Breast epithelium (tissue), 4 donors: ENCODE measurements at regions not wholly inside any gene's neighbourhood (a gene's known extent, or its start where the extent isn't known, plus 50 kb on each side); places are given as distances from the start of the nearest gene placed in this dataset.

Experiments used
- DNase-seq, 2 donors: peaks; one replicate each; pipeline ENCODE4 v3.0.0-alpha.2; 2019; ENCODE audit warnings: low spot score in 2 of 2
- H3K27ac ChIP-seq, 2 donors: fragments of 200-600 bp; sonication (generic) in 1 of 2; one replicate each; pipeline ENCODE4 v1.5.1; 2016 to 2019; ENCODE audit warnings: mild to moderate bottlenecking in 1 of 2
- H3K27me3 ChIP-seq, 2 donors: fragments of 200-600 bp; sonication (generic) in 1 of 2; one replicate each; pipeline versions ENCODE4 v1.5.1 to v1.6.0; 2017 to 2019; ENCODE audit warnings: control low read depth in 1 of 2, mild to moderate bottlenecking in 1 of 2
- H3K36me3 ChIP-seq: fragments of 200-600 bp; one replicate; pipeline ENCODE4 v1.5.1; 2019
- H3K4me1 ChIP-seq, 2 donors: fragments of 200-600 bp; sonication (generic); one replicate each; pipeline ENCODE4 v1.5.1; 2016 to 2019; ENCODE audit warnings: control low read depth in 1 of 2
- H3K4me3 ChIP-seq, 3 donors: fragments of 200-600 bp; sonication (generic); 1 replicate in 2 of 3; 2 replicates in 1 of 3; pipeline ENCODE4 v1.5.1; 2016 to 2019; ENCODE audit warnings: mild to moderate bottlenecking in 3 of 3, moderate library complexity in 2 of 3
- H3K9me3 ChIP-seq, 2 donors: fragments of 200-600 bp; sonication (generic) in 1 of 2; one replicate each; pipeline ENCODE4 v1.5.1; 2016 to 2019; ENCODE audit warnings: control low read depth in 1 of 2
- CTCF ChIP-seq, 3 donors: fragments of 450-650 bp; IDR thresholded peaks; one replicate each; pipeline ENCODE4 v1.5.1; 2016 to 2017; ENCODE audit warnings: antibody characterized with exemption in 3 of 3, mild to moderate bottlenecking in 3 of 3, moderate library complexity in 3 of 3
- POLR2A ChIP-seq: fragments of 450-650 bp; IDR thresholded peaks from one replicate; pipeline ENCODE4 v1.6.1; 2016; ENCODE audit warnings: antibody characterized with exemption, mild to moderate bottlenecking, moderate library complexity
- POLR2AphosphoS5 ChIP-seq, 3 donors: sonication (generic); formaldehyde crosslinking; IDR thresholded peaks; one replicate each; pipeline ENCODE4 v1.6.1; 2017; ENCODE audit warnings: antibody characterized with exemption in 3 of 3
- intact Hi-C: fragments of 100-400 bp; cut with DNase I; formaldehyde crosslinking; loops from one replicate; pipeline ENCODE4 v1.15.1; 2023; ENCODE audit warnings: low total_unique reads

GRCh38 chr18:67608615-67609273 is 92.2 kb upstream of the DSEL start:
- Histone ChIP-seq H3K36me3 (peaks cover 5% of the 10 kb centered on the region), H3K9me3 (no peaks in the 10 kb centered on the region), H3K4me1 (no peaks in the 10 kb centered on the region), H3K27ac (no peak overlapping the region), H3K4me3 (no peak overlapping the region), H3K27me3 (no peaks in the 10 kb centered on the region)
- TF ChIP-seq POLR2A: no peak
- TF ChIP-seq CTCF (IDR thresholded peaks at IDR 0.05): no peak
- TF ChIP-seq POLR2AphosphoS5 (IDR thresholded peaks at IDR 0.05): no peak
- DNase-seq: no peak
- intact Hi-C loops: no loop called here

DNA sequence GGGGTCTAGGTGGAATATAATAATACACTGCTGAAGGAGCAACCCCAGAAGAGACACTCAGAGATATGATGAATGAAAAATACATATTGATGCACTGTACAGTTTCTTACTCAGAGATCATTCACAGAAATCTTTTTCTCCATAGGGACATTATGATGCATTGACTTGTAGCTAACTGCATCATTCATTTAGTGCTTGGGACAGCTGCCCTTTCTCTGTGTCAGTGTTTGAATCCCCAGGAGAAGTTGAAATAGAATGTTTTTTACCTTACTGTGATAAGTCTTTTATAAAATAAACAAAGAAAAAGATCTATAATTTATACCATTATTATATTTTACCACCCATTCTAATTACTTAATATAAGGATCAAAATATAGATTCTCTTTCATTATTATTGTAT is 91.7 kb upstream of the DSEL start:
- Histone ChIP-seq H3K4me1 (no peaks in the 10 kb centered on the region), H3K27me3 (no peaks in the 10 kb centered on the region), H3K27ac (no peak overlapping the region), H3K36me3 (peaks cover 5% of the 10 kb centered on the region), H3K4me3 (no peak overlapping the region), H3K9me3 (peaks cover 0 to 3% of the 10 kb centered on the region in 2 donors)
- intact Hi-C loops: no loop called here
- DNase-seq: no peak
- TF ChIP-seq POLR2AphosphoS5 (IDR thresholded peaks at IDR 0.05) (no peak), POLR2A (no peak), CTCF (IDR thresholded peaks at IDR 0.05) (no peak)

- intact Hi-C loops: no loop called here
- Histone ChIP-seq H3K27me3 (no peaks in the 10 kb centered on the region), H3K9me3 (peaks cover 0 to 3% of the 10 kb centered on the region in 2 donors), H3K4me3 (no peak overlapping the region), H3K4me1 (no peaks in the 10 kb centered on the region), H3K27ac (no peak overlapping the region), H3K36me3 (no peaks in the 10 kb centered on the region)
- DNase-seq: no peak
- TF ChIP-seq POLR2AphosphoS5 (IDR thresholded peaks at IDR 0.05): no peak
- no peak for TF ChIP-seq POLR2A
- no peak for TF ChIP-seq CTCF (IDR thresholded peaks at IDR 0.05)
Measured at GRCh38 chr18:67600181-67601180, 84.0 kb upstream of the DSEL start.

- H3K4me1 ChIP-seq: no peaks in the 10 kb centered on the region
- no peaks in the 10 kb centered on the region for H3K27me3 ChIP-seq
- DNase-seq: no peak
- H3K27ac ChIP-seq: no peak overlapping the region
- H3K36me3 ChIP-seq: no peaks in the 10 kb centered on the region
- TF ChIP-seq POLR2AphosphoS5 (IDR thresholded peaks at IDR 0.05) (no peak), POLR2A (no peak), CTCF (IDR thresholded peaks at IDR 0.05) (no peak)
- intact Hi-C loops: no loop called here
- H3K4me3 ChIP-seq: no peak overlapping the region
- peaks cover 3 to 5% of the 10 kb centered on the region in 2 donors for H3K9me3 ChIP-seq
Measured at GRCh38 chr18:67599277-67599676, 82.8 kb upstream of the DSEL start.

DNA sequence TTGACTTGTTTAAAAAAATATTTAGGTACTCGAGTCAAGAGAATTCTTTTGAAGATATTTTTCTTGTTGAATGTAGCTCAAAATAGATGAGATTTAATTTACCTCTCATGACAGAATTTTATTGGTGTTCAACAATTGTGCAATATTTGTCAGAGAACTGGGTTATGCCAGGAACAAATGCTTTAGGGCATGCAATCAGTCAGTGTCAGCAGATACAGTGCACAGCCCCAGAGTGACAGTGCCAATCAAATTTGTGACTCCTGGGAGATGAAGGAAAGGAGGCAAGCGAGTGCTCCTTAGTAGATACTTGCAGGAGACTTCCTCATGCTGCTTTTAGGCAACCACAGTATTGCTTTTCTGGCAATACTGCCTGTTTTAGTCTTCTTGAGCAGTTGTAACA is 81.2 kb upstream of the DSEL start:
- TF ChIP-seq POLR2AphosphoS5 (IDR thresholded peaks at IDR 0.05): no peak
- no peak for TF ChIP-seq POLR2A
- TF ChIP-seq CTCF (IDR thresholded peaks at IDR 0.05): no peak
- H3K4me1 ChIP-seq: no peaks in the 10 kb centered on the region
- no peaks in the 10 kb centered on the region for H3K27me3 ChIP-seq
- H3K4me3 ChIP-seq: no peak overlapping the region
- peaks cover 0 to 5% of the 10 kb centered on the region in 2 donors for H3K9me3 ChIP-seq
- no peaks in the 10 kb centered on the region for H3K36me3 ChIP-seq
- intact Hi-C loops: no loop called here
- H3K27ac ChIP-seq: no peak overlapping the region
- DNase-seq: no peak
